Esophagus muscularis mucosa (tissue), 3 donors: ENCODE measurements at regions not wholly inside any gene's neighbourhood (a gene's known extent, or its start where the extent isn't known, plus 50 kb on each side); places are given as distances from the start of the nearest gene placed in this dataset.
"Not testable (repeated sequence)": the region's sequence is repeated elsewhere in the genome, so short reads cannot be mapped to it uniquely, and the experiment has no call there.

Experiments
- POLR2A ChIP-seq: fragments of 450-650 bp; IDR thresholded peaks from one replicate; pipeline ENCODE4 v1.6.1; 2017; ENCODE audit warnings: antibody characterized with exemption, moderate library complexity, mild to moderate bottlenecking, low read depth
- POLR2AphosphoS5 ChIP-seq, 2 donors: sonication (generic); formaldehyde crosslinking; IDR thresholded peaks; one replicate each; pipeline ENCODE4 v1.6.1; 2017; ENCODE audit warnings: antibody characterized with exemption in 2 of 2
- TF ChIP-seq, protein P1 (sequence below), 3 experiments: fragments of 200-600 bp in 2 of 3; fragments of 450-650 bp in 1 of 3; sonication (generic) in 2 of 3; IDR thresholded peaks; one replicate each; pipeline ENCODE4 v1.5.1; 2017 to 2019; ENCODE audit warnings: antibody characterized with exemption in 3 of 3, mild to moderate bottlenecking in 2 of 3, moderate library complexity in 1 of 3

- TF ChIP-seq, protein P1, sequence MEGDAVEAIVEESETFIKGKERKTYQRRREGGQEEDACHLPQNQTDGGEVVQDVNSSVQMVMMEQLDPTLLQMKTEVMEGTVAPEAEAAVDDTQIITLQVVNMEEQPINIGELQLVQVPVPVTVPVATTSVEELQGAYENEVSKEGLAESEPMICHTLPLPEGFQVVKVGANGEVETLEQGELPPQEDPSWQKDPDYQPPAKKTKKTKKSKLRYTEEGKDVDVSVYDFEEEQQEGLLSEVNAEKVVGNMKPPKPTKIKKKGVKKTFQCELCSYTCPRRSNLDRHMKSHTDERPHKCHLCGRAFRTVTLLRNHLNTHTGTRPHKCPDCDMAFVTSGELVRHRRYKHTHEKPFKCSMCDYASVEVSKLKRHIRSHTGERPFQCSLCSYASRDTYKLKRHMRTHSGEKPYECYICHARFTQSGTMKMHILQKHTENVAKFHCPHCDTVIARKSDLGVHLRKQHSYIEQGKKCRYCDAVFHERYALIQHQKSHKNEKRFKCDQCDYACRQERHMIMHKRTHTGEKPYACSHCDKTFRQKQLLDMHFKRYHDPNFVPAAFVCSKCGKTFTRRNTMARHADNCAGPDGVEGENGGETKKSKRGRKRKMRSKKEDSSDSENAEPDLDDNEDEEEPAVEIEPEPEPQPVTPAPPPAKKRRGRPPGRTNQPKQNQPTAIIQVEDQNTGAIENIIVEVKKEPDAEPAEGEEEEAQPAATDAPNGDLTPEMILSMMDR (IDR thresholded peaks at IDR 0.05), result not testable (repeated sequence)
- not testable (repeated sequence) for TF ChIP-seq POLR2AphosphoS5 (IDR thresholded peaks at IDR 0.05); POLR2A
Observed at GRCh38 chr1:161433191-161433590, 65.5 kb upstream of the CFAP126 start.
